ENCODE measurements at regions not wholly inside any gene's neighbourhood (a gene's known extent, or its start where the extent isn't known, plus 50 kb on each side); places are given as distances from the start of the nearest gene placed in this dataset.

GRCh38 chr10:20641605-20642004 is 255.5 kb downstream of the NEBL start:
- DNase-seq (ENCODE audit: low read depth), result no peak
- Histone ChIP-seq H3K27me3 (ENCODE audit: control insufficient read depth, insufficient read depth, low read length) (no peaks in the 10 kb centered on the region), H3K4me3 (ENCODE audit: low read depth, low read length) (no peak overlapping the region), H3K36me3 (ENCODE audit: control insufficient read depth, insufficient read depth, low read length) (no peaks in the 10 kb centered on the region)
- no peak for TF ChIP-seq CTCF (IDR thresholded peaks at IDR 0.05; ENCODE audit: insufficient read depth, low read length, poor library complexity, severe bottlenecking)

- TF ChIP-seq CTCF (IDR thresholded peaks at IDR 0.05; ENCODE audit: insufficient read depth, low read length, poor library complexity, severe bottlenecking), result no peak
- no peaks in the 10 kb centered on the region for H3K27me3 ChIP-seq (ENCODE audit: control insufficient read depth, insufficient read depth, low read length)
- H3K4me3 ChIP-seq (ENCODE audit: low read depth, low read length), result no peak overlapping the region
- no peak for DNase-seq (ENCODE audit: low read depth)
- no peaks in the 10 kb centered on the region for H3K36me3 ChIP-seq (ENCODE audit: control insufficient read depth, insufficient read depth, low read length)
These were observed 261.5 kb downstream of the NEBL start for GRCh38 chr10:20635570-20635969.

GRCh38 chr10:20634839-20635238 is 262.3 kb downstream of the NEBL start:
- no peak overlapping the region for H3K4me3 ChIP-seq (ENCODE audit: low read depth, low read length)
- TF ChIP-seq CTCF (IDR thresholded peaks at IDR 0.05; ENCODE audit: insufficient read depth, low read length, poor library complexity, severe bottlenecking), result no peak
- no peak for DNase-seq (ENCODE audit: low read depth)
- no peaks in the 10 kb centered on the region for H3K36me3 ChIP-seq (ENCODE audit: control insufficient read depth, insufficient read depth, low read length)
- H3K27me3 ChIP-seq (ENCODE audit: control insufficient read depth, insufficient read depth, low read length), result no peaks in the 10 kb centered on the region

GRCh38 chr10:20633714-20634113 is 263.4 kb downstream of the NEBL start:
- TF ChIP-seq CTCF (IDR thresholded peaks at IDR 0.05; ENCODE audit: insufficient read depth, low read length, poor library complexity, severe bottlenecking), result no peak
- no peak overlapping the region for H3K4me3 ChIP-seq (ENCODE audit: low read depth, low read length)
- no peak for DNase-seq (ENCODE audit: low read depth)
- H3K27me3 ChIP-seq (ENCODE audit: control insufficient read depth, insufficient read depth, low read length), result no peaks in the 10 kb centered on the region
- H3K36me3 ChIP-seq (ENCODE audit: control insufficient read depth, insufficient read depth, low read length), result no peaks in the 10 kb centered on the region

- no peak for DNase-seq (ENCODE audit: low read depth)
- Histone ChIP-seq H3K4me3 (ENCODE audit: low read depth, low read length) (no peak overlapping the region), H3K27me3 (ENCODE audit: control insufficient read depth, insufficient read depth, low read length) (no peaks in the 10 kb centered on the region), H3K36me3 (ENCODE audit: control insufficient read depth, insufficient read depth, low read length) (no peaks in the 10 kb centered on the region)
- no peak for TF ChIP-seq CTCF (IDR thresholded peaks at IDR 0.05; ENCODE audit: insufficient read depth, low read length, poor library complexity, severe bottlenecking)
These were observed 264.4 kb downstream of the NEBL start for GRCh38 chr10:20632696-20633095.

- DNase-seq (ENCODE audit: low read depth), result no peak
- H3K36me3 ChIP-seq (ENCODE audit: control insufficient read depth, insufficient read depth, low read length), result no peaks in the 10 kb centered on the region
These were observed 265.9 kb downstream of the NEBL start for GRCh38 chr10:20631229-20631628.

More at GRCh38 chr10:20631229-20631628, 265.9 kb downstream of the NEBL start:
- no peak overlapping the region for H3K4me3 ChIP-seq (ENCODE audit: low read depth, low read length)
- no peak for TF ChIP-seq CTCF (IDR thresholded peaks at IDR 0.05; ENCODE audit: insufficient read depth, low read length, poor library complexity, severe bottlenecking)
- no peaks in the 10 kb centered on the region for H3K27me3 ChIP-seq (ENCODE audit: control insufficient read depth, insufficient read depth, low read length)
